SK-N-MC (cell line): ENCODE measurements at regions not wholly inside any gene's neighbourhood (a gene's known extent, or its start where the extent isn't known, plus 50 kb on each side); places are given as distances from the start of the nearest gene placed in this dataset.

Experiments
- DNase-seq: peaks from one replicate; pipeline ENCODE4 v3.0.0-alpha.2; 2011; ENCODE audit warnings: low read depth, low spot score
- H3K27ac ChIP-seq: fragments of 200-600 bp; sonication (generic); 2 replicates; pipeline ENCODE4 v1.5.1; 2016; ENCODE audit warnings: mixed run types
- H3K36me3 ChIP-seq: fragments of 200-600 bp; sonication (generic); 2 replicates; pipeline ENCODE4 v1.6.1; 2017; ENCODE audit warnings: antibody characterized with exemption, low read length, mixed read lengths; ENCODE audit not compliant: insufficient read depth
- H3K4me3 ChIP-seq: fragments of 200-600 bp; sonication (generic); 2 replicates; pipeline ENCODE4 v1.5.1; 2016
- H3K9ac ChIP-seq: fragments of 200-600 bp; sonication (generic); 2 replicates; pipeline ENCODE4 v1.8.0; 2017; ENCODE audit warnings: mixed run types, mixed read lengths; ENCODE audit not compliant: insufficient read length
- H3K9me3 ChIP-seq: fragments of 200-600 bp; sonication (generic); 2 replicates; pipeline ENCODE4 v1.6.1; 2017; ENCODE audit warnings: low read depth, mild to moderate bottlenecking, antibody characterized with exemption, low read length, moderate library complexity, mixed read lengths
- EZH2 ChIP-seq: fragments of 200-600 bp; sonication (generic); IDR thresholded peaks from one replicate; pipeline ENCODE4 v1.6.1; 2017; ENCODE audit warnings: antibody characterized with exemption
- FOXP2 ChIP-seq: optimal IDR thresholded peaks from 2 replicates; pipeline ENCODE3; 2011; ENCODE audit warnings: mild to moderate bottlenecking, moderate library complexity; ENCODE audit not compliant: insufficient read depth; ENCODE audit errors: extremely low read length, control extremely low read depth
- POLR2AphosphoS5 ChIP-seq: IDR thresholded peaks from 2 replicates; pipeline ENCODE4 v1.6.1; 2012; ENCODE audit warnings: mild to moderate bottlenecking, low read depth, low read length, borderline replicate concordance

GRCh38 chr15:85324202-85324601 lies 56.2 kb upstream of the AKAP13 start:
- no peak for TF ChIP-seq POLR2AphosphoS5
- no peak for TF ChIP-seq FOXP2
- TF ChIP-seq EZH2, result no peak
- no peak for DNase-seq
- no peaks in the 10 kb centered on the region for H3K36me3 ChIP-seq
- no peak overlapping the region for H3K9ac ChIP-seq
- H3K27ac ChIP-seq, result no peak overlapping the region
- H3K4me3 ChIP-seq, result no peak overlapping the region
- H3K9me3 ChIP-seq, result no peaks in the 10 kb centered on the region

GRCh38 chr15:85325834-85326233 lies 54.6 kb upstream of the AKAP13 start:
- H3K9ac ChIP-seq, result no peak overlapping the region
- TF ChIP-seq POLR2AphosphoS5, result no peak

GRCh38 chr15:85326291-85326690 lies 54.1 kb upstream of the AKAP13 start:
- TF ChIP-seq EZH2 (no peak), FOXP2 (no peak), POLR2AphosphoS5 (no peak)
- Histone ChIP-seq H3K4me3 (no peak overlapping the region), H3K9ac (no peak overlapping the region), H3K9me3 (no peaks in the 10 kb centered on the region), H3K27ac (no peak overlapping the region), H3K36me3 (no peaks in the 10 kb centered on the region)
- DNase-seq, result no peak

More at GRCh38 chr15:85325834-85326233, 54.6 kb upstream of the AKAP13 start:
- no peak overlapping the region for H3K27ac ChIP-seq
- H3K4me3 ChIP-seq, result no peak overlapping the region
- H3K36me3 ChIP-seq, result no peaks in the 10 kb centered on the region
- no peaks in the 10 kb centered on the region for H3K9me3 ChIP-seq
- DNase-seq, result no peak

- Histone ChIP-seq H3K4me3 (no peak overlapping the region), H3K27ac (no peak overlapping the region), H3K9ac (no peak overlapping the region), H3K36me3 (no peaks in the 10 kb centered on the region), H3K9me3 (no peaks in the 10 kb centered on the region)
- no peak for TF ChIP-seq EZH2
- no peak for TF ChIP-seq POLR2AphosphoS5
- TF ChIP-seq FOXP2, result no peak
- no peak for DNase-seq
These were observed 52.6 kb upstream of the AKAP13 start for GRCh38 chr15:85327820-85328219.

- no peak overlapping the region for H3K27ac ChIP-seq
These were observed 50.6 kb upstream of the AKAP13 start for GRCh38 chr15:85329561-85330422.

More at GRCh38 chr15:85329561-85330422, 50.6 kb upstream of the AKAP13 start:
- no peak overlapping the region; the same call in 1 of the 2 replicates for H3K4me3 ChIP-seq
- TF ChIP-seq FOXP2, result no peak
- TF ChIP-seq POLR2AphosphoS5, result no peak
- TF ChIP-seq EZH2, result no peak
- no peak overlapping the region for H3K9ac ChIP-seq
- no peaks in the 10 kb centered on the region for H3K36me3 ChIP-seq
- H3K9me3 ChIP-seq, result no peaks in the 10 kb centered on the region
- no peak for DNase-seq
